Activated CD4-positive, CD25-positive, alpha-beta regulatory T cell treated with anti-CD3 and anti-CD28 coated beads, Interleukin-2, amount 50 U/mL, for 16 hours (primary cell): ENCODE measurements at regions not wholly inside any gene's neighbourhood (a gene's known extent, or its start where the extent isn't known, plus 50 kb on each side); places are given as distances from the start of the nearest gene placed in this dataset.

ENCODE experiments used
- DNase-seq: peaks from one replicate; pipeline ENCODE4 v3.0.0-alpha.2; 2020; ENCODE audit warnings: low read depth, low spot score

DNA sequence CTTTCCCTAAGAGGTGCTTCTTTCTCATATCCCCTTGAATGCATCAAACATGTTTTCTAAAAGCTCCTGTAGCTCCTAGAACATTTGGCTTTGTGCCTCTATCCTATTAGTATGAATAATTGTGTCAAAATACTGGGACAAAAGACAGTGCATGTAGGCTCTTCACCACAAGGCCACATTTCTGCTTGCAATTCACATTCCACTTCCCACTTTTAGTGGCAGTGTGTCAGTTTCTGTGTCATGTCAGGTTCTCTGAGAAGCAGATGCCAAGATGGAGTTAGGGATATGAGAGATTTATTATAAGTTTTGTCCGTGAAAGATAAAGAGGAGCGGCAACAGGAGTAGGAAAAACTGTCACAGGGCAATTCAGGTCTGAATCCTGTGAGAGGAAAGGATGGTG is 61.3 kb upstream of the GPRIN3 start:
- no peak for DNase-seq

DNA sequence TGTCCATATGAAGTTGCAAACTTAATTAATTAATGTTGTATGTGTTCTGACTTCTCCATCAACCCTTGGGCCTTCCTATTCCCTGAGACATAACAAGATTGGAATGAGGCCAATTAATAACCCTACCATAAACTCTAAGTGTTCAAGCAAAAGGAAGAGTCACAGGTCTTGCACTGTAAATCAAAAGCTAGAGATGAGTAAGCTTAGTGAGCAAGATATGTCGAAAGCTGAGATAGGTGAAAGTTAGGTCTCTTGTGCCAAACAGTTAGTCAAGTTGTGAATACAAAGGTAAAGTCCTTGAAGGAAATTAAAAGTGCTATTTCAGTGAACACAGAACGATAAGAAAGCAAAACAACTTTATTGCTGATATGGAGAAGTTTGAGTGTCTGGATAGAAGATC is 58.2 kb upstream of the GPRIN3 start:
- no peak for DNase-seq

DNA sequence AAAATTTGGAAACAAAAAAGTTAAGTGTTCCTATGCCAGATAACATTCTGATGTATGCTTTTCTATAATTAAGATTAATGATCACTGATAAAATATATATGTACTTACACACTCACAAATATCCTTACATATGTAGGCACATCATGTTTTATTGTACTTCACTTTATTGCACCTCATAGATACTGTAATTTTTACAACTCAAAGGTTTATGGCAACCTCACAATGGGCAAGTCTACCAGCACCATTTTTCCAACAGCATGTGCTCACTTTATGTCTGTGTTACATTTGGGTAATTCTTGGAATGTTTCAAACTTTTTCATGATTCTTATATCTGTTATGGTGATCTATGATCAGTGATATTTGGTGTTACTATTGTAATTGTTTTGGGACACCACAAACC is 57.8 kb upstream of the GPRIN3 start:
- DNase-seq, result no peak

DNA sequence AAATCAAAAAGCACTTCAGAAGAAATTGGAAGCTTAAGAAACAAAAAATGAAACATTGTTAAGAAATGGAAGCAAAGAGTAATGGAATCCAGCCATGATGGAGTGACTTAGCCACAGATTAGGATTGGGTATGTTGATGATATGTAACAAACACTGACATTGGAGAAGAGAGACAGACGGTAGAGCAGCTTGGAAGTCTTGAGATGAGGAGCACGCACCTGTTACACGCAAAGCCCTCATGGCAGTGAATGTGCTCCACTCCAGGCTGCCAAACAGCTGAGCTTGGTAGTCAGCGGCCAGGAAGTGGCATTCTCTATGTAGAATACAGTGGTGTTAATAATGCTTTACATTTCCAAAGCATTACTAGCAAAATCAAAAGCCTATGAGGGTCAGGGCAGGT is 56.9 kb upstream of the GPRIN3 start:
- DNase-seq, result no peak

DNA sequence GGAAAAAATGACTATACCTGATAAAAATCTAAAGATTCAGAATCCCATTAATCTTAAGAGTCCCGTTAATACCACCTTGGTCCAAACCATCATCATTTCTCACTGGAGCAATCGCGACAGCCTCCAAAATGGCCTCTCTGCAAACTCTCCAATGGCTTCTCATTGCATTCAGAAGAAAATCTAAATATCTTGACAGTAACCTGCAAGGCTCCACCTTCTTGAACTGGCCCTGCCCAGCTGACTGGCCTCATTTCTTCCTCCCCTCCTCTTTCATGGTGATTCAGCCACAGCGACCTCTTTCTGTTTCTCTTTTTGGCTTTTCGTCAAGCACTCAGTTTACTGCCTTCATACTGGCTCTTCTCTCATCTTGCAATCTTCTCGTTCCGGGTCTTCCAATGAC is 56.2 kb upstream of the GPRIN3 start:
- DNase-seq, result no peak

DNA sequence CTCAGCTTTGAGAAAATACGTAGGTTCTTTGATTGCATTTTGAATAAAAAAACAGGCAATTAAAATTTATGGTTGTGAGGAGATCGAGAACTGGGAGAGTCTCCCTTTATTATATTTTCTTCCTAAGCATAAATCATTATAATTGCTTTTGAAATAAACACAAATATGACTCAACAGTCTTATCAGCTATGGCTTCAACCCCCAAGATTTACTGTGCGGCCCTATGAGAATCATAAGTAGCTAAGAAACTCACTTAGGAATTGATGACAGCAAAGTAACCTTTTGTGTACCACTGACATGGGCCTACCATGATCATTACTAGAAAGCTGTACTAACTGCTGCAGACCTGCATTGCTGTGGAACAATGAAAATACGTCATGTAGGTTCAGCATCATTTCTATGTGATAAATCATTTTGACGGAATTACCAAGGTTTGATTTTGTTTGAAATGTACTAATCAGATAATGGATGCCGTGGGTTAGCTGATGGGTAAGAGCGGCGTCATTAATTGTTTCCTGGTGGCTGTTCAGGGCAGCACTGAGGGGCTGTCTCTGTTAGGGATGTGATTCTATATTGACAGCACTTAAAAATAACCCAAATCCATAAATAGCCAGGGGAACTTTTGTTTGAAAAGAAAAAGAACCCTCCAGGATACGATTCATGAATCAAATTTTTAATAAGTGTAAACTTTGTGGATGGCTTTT is 51.5 kb upstream of the GPRIN3 start:
- DNase-seq, result no peak

DNA sequence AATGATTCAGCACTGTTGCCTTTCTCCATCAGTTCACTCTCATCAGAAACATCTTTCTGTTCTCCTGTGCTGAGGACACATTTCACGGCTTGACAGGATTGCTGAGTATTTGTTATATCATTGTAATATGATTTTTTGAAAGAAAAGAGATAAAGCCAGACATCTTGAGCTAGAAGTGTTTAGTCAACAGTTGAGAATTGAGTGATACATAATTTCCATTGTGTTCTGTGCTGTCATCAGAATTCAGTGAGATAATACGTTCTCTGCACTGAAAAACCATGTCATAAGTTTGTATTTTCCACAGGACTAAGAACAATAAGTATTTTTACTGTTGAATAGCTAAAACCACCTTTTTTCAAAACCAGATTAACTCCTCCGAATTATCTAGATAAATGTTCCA is 50.2 kb upstream of the GPRIN3 start:
- DNase-seq, result no peak
